C4-2B (cell line): ENCODE measurements at regions not wholly inside any gene's neighbourhood (a gene's known extent, or its start where the extent isn't known, plus 50 kb on each side); places are given as distances from the start of the nearest gene placed in this dataset.

ENCODE experiments used
- H3K27ac ChIP-seq: fragments of 450-650 bp; 2 replicates; pipeline ENCODE4 v1.5.1; 2017
- CTCF ChIP-seq: fragments of 450-650 bp; conservative IDR thresholded peaks from 2 replicates; pipeline ENCODE4 v1.5.1; 2017; ENCODE audit warnings: mild to moderate bottlenecking
- ZFX ChIP-seq: fragments of 450-650 bp; IDR thresholded peaks from 2 replicates; pipeline ENCODE4 v1.6.1; 2017

- no peak for TF ChIP-seq CTCF
- TF ChIP-seq ZFX: no peak
- H3K27ac ChIP-seq: no peak overlapping the region
Observed at GRCh38 chr2:181253438-181253837, 203.7 kb upstream of the ITGA4 start.

GRCh38 chr2:181255651-181256050 is 201.5 kb upstream of the ITGA4 start:
- TF ChIP-seq CTCF: no peak
- TF ChIP-seq ZFX: no peak
- no peak overlapping the region for H3K27ac ChIP-seq

- TF ChIP-seq CTCF (no peak), ZFX (no peak)
- H3K27ac ChIP-seq: no peak overlapping the region
Observed at GRCh38 chr2:181258720-181259119, 198.5 kb upstream of the ITGA4 start.

- H3K27ac ChIP-seq: no peak overlapping the region
- TF ChIP-seq ZFX: no peak
Observed at GRCh38 chr2:181262782-181263181, 194.4 kb upstream of the ITGA4 start.

- TF ChIP-seq CTCF (no peak), ZFX (no peak)
- H3K27ac ChIP-seq: no peak overlapping the region
Observed at GRCh38 chr2:181264001-181264400, 193.2 kb upstream of the ITGA4 start.

GRCh38 chr2:181264441-181264840 is 192.7 kb upstream of the ITGA4 start:
- no peak for TF ChIP-seq CTCF
- no peak for TF ChIP-seq ZFX
- H3K27ac ChIP-seq: no peak overlapping the region

- no peak for TF ChIP-seq ZFX
- no peak for TF ChIP-seq CTCF
- H3K27ac ChIP-seq: no peak overlapping the region
Observed at GRCh38 chr2:181266614-181267013, 190.6 kb upstream of the ITGA4 start.

GRCh38 chr2:181268174-181268867 is 188.9 kb upstream of the ITGA4 start:
- no peak overlapping the region for H3K27ac ChIP-seq
- TF ChIP-seq ZFX: no peak
- no peak for TF ChIP-seq CTCF
